Hematopoietic multipotent progenitor cell treated with erythropoietin and hydrocortisone succinate and interleukin-3 and kit ligand, for 17 days (in vitro differentiated cells): ENCODE measurements at regions not wholly inside any gene's neighbourhood (a gene's known extent, or its start where the extent isn't known, plus 50 kb on each side); places are given as distances from the start of the nearest gene placed in this dataset.

Experiments used
- DNase-seq: peaks from one replicate; pipeline ENCODE4 v3.0.0-alpha.2; 2015; ENCODE audit warnings: low spot score

GRCh38 chr11:116442238-116442752, 330.5 kb downstream of the BUD13 start:
- no peak for DNase-seq

GRCh38 chr11:116439361-116439677, 333.5 kb downstream of the BUD13 start:
- no peak for DNase-seq

- DNase-seq: no peak
Observed at GRCh38 chr11:116438651-116439360, 334.0 kb downstream of the BUD13 start.

GRCh38 chr11:116434986-116435385, 337.8 kb downstream of the BUD13 start:
- DNase-seq: no peak

- no peak for DNase-seq
Observed at GRCh38 chr11:116432301-116432700, 340.5 kb downstream of the BUD13 start.

GRCh38 chr11:116431842-116432241, 340.9 kb downstream of the BUD13 start:
- no peak for DNase-seq

- DNase-seq: no peak
Observed at GRCh38 chr11:116428638-116428975, 344.2 kb downstream of the BUD13 start.

- no peak for DNase-seq
Observed at GRCh38 chr11:116427903-116428637, 344.7 kb downstream of the BUD13 start.

- DNase-seq: no peak
Observed at GRCh38 chr11:116427337-116427902, 345.4 kb downstream of the BUD13 start.

- no peak for DNase-seq
Observed at GRCh38 chr11:116426761-116427160, 346.0 kb downstream of the BUD13 start.

GRCh38 chr11:116424615-116425261, 348.0 kb downstream of the BUD13 start:
- no peak for DNase-seq

- DNase-seq: no peak
Observed at GRCh38 chr11:116422956-116423600, 349.7 kb downstream of the BUD13 start.

GRCh38 chr11:116422556-116422955, 350.2 kb downstream of the BUD13 start:
- DNase-seq: no peak

- DNase-seq: no peak
Observed at GRCh38 chr11:116421529-116422185, 351.1 kb downstream of the BUD13 start.

- no peak for DNase-seq
Observed at GRCh38 chr11:116420770-116421528, 351.8 kb downstream of the BUD13 start.

GRCh38 chr11:116420030-116420429, 352.8 kb downstream of the BUD13 start:
- DNase-seq: no peak

- DNase-seq: no peak
Observed at GRCh38 chr11:116418388-116419041, 354.3 kb downstream of the BUD13 start.

- DNase-seq: no peak
Observed at GRCh38 chr11:116416852-116417251, 355.9 kb downstream of the BUD13 start.

GRCh38 chr11:116415095-116415494, 357.7 kb downstream of the BUD13 start:
- DNase-seq: no peak

GRCh38 chr11:116414357-116414880, 358.4 kb downstream of the BUD13 start:
- DNase-seq: no peak
